Hematopoietic multipotent progenitor cell treated with erythropoietin and hydrocortisone succinate and interleukin-3 and kit ligand, for 4 days (in vitro differentiated cells): ENCODE measurements at regions not wholly inside any gene's neighbourhood (a gene's known extent, or its start where the extent isn't known, plus 50 kb on each side); places are given as distances from the start of the nearest gene placed in this dataset.
"Not testable (repeated sequence)": the region's sequence is repeated elsewhere in the genome, so short reads cannot be mapped to it uniquely, and the experiment has no call there.

Experiments used
- DNase-seq: peaks from one replicate; pipeline ENCODE4 v3.0.0-alpha.2; 2015

DNA sequence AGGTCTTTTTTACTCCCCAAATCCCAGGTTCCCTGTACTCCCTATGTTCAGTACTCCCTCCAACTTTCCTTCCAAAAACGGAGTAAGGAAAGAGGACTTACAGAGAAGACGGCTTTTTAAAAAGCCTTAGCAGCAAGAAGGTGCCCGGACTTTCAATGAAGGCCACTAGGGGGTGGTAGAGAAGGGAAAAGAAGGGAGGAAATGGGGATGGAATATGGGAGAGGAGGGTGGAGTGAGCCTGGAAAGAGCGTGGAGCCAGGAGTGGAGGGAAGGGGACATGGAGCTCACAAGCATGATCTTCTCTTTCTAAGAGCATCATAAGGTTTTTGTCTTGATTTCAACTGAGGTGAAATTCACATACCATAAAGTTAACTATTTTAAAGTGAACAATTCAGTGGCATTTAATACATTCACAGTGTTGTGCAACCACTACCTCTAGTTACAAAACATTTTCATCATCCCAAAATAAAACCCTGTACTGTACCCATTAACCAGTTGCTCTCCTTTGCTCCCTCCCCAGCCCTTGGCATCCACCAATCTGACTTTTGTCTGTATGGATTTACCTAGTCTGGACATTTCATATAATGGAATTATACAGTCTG is 129.9 kb downstream of the ZNF281 start:
- DNase-seq = peak; percentile 40

DNA sequence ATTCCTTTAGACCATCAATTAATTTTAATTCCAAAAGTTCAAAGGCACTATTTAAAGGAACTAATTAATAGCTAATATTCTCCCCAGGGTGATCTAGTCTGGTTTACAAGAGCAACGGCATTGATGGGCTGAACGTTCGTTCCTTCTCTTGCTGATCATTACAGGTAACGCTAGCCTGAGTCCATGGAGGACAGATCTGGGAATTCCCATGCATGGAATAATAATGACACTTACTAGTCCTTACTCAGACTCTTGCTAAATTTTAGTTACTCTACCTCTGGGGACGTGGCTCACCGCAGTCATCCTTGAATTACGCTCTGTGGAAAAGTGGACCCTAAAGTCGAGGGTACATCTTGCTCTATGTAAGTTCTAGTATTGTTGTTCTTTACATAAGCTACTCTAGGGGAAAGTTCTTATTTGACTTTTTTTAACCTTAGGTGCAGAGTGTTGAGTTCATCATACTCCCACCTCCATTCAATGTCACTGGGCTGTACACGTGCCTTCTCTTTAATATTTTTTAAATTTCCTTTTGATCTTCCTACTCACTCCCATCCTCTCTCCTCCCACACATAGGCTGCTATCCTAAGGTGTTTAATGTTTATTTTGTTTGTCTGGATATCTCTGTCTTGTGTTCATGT is 133.9 kb downstream of the ZNF281 start:
- no peak for DNase-seq

DNA sequence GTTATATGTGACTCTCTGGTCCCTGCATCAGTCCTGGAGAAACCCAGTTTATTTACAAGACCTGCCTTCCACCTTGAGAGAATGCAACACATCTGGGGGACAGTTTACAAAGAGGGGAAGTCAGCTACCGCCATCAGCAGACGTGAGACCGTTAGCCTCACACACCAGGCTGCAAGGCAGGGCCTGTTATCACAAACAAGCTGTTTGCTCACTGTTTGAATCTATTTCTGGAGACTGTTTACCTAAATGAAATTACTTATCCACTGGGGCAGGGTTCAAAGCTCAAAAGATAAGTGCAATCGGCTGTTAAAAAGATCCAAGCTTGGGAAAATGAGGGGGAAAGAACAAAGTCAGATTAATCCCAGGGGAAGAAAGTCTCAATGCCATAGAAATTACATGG is 134.4 kb downstream of the ZNF281 start:
- DNase-seq = peak; percentile 60

DNA sequence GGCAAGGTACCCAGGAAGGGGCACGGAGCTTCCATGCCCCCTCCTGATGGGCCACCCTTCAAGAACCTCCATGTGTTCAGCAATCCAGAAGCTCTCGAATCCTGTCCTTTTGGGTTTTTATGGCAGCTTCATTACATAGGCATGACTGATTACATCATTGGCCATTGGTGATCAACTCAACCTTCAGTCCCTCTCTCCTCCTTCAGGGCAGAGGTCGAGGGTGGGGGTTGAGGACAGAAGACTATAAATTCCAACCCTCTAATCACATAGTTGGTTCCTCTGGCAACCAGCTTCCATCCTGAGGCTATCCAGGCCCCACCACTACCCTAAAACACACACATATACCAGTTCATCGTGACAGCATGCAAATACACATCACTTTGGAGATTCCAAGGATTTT is 135.7 kb downstream of the ZNF281 start:
- no peak for DNase-seq

DNA sequence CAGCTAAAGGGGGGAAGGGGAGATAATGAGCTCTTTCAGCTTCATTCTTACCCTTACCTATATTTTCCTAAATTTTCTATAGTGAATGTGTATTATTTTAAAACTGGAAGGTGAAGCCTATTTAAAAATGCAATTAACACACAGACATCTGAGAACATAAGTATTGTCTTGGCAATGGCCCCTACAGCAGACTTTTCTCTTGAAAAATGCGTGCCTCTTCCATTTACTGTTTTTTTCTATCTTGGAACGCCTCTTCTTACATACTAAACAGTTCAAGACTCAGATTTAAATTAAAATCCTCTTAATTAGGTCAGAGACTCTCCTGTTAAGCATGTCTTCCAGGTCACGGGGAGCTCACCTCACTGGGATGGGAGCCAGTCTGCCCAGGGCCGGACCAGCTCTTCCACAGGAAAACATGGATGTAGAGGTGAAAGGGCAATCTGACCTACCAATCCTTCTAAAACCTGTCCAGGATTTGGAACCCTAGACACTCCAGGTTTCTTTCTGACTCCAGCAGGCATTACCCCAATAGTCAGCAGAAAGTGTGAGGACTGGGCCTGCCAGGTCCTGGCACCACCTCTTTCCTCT is 137.3 kb downstream of the ZNF281 start:
- no peak for DNase-seq

DNA sequence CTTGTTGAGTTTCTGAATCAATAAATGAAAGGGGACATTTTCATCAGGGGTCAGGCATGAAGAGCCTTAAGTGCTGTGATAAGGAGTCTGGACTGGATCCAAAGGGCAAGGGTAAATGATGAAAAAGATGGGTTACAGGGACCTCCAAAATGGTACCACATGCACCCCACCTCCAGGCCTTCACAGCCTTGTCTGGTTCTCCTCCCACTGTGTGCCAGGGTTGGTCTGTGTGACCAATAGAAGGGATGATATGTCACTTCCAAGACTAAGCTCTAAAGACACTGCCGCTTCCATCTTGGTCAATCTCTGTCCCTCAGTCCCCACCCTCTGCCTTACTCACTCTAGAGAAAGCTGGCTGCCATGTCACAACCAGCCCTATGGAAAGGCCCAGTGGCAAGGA is 140.6 kb downstream of the ZNF281 start:
- DNase-seq = no peak

DNA sequence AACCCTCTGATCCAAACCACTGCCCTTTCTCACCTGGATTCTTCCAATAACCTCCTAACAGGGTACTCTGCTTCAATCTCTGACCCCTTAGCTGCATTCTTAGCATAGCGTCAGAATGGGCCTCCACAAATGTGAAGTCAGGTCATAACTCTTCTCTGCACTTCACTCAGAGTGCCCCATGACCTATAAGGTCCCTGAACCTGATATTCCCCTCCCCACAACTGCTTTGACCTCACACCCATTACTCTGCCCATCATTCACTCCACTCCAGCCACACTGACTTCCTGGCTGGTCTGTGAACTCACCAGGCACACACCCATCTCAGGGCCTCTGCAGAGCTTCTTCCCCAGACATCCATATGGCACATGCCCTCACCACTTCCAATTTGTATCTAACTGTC is 141.9 kb downstream of the ZNF281 start:
- no peak for DNase-seq

DNA sequence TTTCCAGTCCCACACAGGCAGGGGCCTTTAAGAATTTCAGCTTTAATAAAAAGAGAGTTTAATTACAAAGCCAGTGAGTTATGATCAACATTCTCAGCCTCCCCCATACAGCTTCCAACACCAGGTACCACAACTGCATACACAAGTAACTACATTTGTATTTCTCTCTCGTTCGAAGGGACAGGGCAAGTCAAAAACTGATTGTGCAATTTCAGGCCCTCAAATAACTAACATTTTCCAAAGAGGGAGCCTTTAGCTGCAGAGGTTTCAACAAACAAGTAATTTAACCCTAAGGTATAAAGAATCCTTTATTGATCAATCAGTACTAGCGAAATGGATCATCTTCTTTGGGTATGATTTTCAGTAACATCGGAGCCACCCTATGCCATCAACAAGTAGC is 142.4 kb downstream of the ZNF281 start:
- DNase-seq = no peak

DNA sequence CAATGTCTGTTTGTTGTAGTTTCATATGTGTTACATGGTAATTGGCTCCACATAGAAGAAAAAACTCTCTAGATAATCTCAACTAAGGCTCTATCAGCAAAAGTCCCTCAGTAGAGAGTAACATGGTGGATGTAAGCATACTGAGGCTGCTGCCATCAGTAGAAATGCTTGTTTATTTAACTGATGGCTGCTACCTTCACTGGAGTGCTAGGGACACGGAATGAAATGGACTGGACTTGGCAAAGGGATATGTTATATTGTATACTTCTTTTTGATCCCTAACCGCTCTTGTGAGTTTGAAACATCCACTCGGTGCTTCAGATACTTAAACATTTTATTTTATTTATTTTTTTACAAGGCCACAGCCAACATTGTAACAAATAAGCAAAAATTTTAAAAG is 143.0 kb downstream of the ZNF281 start:
- no peak for DNase-seq

DNA sequence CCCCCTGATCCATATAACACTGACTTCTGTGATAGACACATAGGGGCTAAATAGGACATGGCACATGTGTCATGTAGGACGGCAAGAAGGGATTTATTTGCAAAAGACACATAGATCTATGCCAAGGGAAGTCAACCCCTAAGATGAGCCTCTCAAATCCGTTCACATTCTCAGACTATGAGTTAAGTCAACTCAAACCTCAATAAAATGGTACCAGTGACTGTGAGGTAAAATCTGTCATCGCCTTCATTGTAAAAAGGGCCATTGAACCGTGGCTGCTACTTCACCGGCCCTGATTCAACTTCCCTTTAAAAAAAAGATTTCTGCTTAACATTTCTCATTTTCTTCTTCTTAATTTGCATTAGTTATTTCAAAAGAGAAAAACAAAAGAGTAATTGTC is 144.0 kb downstream of the ZNF281 start:
- DNase-seq = no peak

DNA sequence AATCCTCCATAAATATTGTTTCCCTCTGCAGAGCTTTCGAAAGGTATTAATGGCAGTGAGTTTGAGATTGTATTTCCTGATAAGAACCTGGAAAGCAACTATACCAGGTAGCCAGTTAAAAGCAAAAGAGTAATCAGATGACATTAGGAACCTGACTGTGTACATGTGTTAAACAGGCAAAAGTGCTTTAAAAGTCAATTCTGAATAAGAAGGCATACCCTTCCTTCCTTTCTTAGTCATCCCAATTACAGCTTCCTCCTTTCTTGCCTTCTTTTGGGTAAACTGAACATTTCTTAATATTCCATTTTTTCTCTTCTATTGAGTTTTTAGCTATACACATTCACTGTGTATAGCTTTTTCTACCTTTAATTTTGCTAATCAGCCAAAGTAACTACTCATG is 144.7 kb downstream of the ZNF281 start:
- no peak for DNase-seq

DNA sequence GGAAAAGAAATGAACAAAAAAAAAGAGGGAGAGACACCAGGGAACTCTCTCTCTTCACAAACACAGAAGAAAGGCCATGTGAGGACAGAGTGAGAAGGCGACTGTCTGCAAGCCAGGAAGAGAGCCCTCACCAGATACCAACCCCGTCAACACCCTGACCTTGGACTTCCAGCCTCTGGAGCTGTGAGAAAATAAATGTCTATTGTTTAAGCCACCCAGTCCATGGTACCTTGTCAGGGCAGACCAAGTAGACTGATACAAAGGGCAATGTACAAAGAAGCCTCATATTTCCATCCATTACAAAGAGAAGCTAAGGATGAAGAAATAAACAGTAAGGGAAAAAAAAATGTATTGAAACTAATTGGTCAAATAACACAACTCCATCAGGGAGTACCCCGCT is 146.6 kb downstream of the ZNF281 start:
- DNase-seq = no peak

DNA sequence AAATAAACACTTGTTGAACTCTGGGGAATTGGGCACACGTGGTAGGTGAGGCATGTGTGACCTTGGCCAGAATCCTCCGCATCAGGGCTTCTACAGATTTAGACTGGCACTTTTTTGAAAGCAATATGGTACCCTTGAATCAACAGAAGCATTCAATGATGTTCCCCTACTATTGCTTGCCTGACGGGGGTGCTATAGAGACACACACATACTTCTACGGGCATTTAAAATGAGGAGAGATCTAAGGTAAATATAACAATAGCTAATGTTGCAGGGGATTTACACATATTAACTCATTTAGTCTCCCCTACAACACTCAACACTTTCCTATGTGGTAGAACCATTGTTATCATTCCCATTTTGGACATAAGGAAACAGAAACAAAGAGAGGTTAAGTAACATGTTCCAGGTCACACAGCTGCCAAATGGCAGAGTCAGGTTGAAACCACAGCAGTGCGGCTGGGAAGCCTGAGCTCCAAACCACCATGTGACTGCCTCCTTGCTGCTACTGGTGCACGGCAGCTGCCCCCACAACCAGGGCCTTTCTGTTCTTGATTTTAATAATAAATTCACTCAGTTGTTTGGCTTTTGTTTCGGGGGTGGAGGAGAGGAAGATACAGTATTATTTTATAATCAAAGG is 147.4 kb downstream of the ZNF281 start:
- no peak for DNase-seq

DNA sequence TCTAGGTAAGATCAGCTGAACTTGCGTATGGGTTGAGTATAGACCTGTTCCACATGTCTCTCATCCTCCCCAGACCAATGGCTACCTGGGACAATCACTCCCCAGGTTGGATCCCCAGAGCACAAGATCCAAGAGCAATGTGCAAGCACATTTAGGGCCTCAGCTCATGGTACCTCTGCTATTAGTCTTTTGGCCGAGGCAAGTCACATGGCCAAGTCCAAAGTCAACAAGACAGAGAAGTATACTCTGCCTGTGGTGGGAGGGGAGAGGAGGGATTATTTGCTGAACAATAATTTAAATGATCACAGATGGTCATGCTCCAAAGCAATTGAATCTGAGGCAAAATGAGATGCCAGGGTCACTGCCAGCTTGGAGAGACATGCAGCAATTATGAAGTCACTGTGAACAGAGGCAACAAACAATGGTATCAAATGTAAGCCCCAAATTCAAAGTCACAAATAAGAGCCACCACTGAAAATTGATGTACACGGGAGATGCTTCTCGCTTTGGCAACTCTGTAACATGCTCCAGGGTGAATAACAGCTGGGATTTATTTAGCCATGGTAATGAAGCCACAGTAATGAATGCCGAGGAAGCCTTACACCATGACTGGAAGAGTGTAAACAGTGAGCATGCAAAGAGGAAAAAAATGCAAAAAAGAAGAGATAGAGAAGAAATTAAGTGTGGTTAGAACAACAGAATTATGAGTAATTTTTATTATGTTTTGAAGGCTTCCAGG is 149.1 kb downstream of the ZNF281 start:
- no peak for DNase-seq

DNA sequence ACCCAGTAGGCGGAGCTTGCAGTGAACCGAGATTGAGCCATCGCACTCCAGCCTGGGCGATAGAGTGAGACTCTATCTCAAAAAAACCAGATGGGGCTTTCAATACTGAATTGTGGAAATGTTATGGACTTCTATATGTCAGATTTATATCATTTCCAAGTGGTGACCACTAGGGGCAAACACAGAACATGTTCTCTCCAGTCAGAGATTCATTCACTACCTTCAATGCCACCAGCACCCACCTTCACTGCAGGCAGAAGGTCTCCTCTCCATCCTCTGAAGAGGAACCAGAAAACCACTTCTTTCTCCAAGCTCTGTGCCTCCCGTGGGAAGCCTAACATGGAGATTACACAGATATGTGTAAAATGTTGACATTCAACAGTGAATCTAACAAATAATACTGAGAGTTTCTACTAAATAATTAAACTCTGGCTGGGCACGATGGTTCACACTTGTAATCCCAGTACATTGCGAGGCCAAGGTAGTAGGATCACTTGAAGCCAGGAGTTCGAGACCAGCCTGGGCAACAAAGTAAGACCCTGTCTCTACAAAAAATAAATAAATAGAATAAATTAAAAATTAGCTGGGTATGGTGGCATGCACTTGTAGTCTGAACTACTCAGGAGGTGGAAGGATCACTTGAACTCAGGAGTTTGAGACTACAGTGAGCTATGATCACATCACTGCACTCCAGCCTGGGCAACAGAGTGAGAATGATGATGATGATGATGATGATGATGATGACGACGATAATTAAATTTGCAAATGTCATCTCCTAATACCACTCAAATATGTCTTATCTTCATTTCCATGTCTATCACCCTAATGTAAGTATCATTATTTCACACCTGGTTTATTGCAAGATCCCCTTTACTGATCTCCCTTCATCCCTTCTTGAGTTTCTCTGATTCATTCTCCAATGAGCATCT is 151.1 kb downstream of the ZNF281 start:
- DNase-seq = peak; percentile 69

DNA sequence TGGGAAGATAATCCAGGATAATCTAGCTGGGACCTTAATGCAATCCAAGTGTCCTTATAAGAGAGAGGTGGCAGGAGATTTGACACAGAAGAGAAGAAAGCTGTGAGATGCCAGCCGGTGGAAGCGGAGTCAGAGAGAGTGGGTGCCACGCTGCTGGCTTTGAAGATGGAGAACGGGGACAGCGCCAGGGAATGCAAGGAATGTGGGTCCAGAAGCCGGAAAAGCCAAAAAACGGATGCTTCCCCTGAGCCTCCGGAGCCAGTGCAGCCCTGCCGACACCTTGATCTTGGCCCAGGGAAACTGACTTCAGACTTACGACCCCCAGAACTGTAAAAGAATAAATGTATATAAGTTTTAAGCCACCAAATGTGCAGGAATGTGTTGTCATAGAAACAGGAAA is 152.6 kb downstream of the ZNF281 start:
- DNase-seq = no peak

DNA sequence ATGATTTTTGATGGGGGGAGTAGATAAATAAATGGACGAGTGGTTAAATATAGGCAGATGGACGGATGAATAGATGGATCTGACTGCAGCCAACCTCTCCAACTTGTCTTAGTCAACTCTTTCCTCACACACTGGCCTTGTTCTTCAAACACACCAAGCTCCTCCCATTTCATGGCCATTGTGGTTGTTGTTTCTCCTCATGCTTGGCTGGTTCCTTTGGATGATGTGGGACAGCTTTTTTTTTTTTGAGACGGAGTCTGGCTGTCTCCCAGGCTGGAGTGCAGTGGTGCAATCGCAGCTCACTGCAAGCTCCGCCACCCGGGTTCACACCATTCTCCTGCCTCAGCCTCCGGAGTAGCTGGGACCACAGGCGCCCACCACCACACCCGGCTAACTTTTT is 155.2 kb downstream of the ZNF281 start:
- DNase-seq = not testable (repeated sequence)

DNA sequence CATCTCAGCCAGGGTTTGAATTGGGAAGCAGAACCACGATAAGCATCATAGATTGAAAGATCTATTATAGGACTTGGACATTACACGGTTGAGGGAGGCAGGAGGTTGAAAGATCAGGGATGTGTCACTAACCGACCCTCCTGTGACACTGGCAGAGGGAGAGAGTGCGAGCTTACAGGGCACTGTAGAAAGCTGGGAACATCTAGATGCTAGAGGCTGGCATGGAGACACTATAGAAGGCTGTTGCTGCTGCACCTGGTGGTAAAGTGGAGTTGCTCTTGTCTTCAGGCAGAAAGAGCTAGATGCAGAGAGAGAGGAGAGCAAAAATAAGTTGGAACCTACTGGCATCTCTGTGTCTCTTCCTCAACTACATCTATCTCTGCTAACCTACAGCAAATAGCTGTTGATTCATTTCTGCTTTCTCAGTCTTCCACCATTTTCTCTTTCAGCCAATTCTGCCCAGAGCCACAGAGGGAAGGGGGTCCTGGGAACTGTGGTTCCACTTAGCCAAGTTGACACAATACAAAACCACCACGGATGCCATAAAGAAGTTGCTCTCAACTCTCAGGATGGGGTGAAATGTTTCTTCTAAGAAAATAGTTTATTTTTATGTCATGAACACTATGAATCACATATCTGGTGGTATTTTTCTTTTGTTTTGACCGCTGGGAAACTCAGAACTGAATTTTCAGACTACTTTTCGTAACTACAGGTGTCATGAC is 155.9 kb downstream of the ZNF281 start:
- DNase-seq = no peak

DNA sequence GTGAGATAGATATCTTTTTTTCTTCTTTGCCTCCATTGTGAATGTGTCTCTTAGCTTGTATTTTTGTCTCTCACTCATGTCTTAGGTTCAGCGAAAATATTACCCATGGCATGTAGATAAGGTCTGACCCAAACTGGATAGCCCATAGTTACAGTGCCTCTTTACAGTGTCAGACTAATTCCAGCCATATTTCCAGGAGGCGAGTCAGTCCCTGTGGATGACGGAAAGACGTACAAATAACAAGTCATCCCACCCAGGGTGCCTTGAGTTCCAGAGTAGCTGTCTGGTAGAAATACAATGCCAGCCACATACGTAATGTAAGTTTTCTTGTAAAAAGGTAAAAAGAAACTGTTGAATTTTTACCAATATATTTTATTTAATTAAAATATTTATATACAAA is 157.3 kb downstream of the ZNF281 start:
- no peak for DNase-seq

DNA sequence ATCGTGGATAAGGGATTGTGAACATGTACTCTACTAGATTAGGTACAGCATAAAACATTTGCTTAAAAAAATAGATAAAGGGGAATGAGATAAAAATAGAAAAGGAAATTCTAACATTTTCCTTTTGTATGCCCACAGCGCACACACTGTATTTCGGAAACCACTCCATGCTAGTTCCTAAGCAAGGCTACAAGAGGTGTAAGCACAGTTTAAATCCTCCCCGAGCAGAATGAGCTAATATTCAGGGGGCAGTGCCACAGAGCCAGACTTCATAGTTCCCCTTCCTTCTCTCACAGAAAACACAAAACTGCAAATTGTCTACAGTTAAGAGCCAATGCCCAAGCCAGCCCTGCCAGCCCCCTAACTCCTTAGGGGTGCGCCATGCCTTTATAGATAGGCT is 159.4 kb downstream of the ZNF281 start:
- peak; percentile 34 for DNase-seq

DNA sequence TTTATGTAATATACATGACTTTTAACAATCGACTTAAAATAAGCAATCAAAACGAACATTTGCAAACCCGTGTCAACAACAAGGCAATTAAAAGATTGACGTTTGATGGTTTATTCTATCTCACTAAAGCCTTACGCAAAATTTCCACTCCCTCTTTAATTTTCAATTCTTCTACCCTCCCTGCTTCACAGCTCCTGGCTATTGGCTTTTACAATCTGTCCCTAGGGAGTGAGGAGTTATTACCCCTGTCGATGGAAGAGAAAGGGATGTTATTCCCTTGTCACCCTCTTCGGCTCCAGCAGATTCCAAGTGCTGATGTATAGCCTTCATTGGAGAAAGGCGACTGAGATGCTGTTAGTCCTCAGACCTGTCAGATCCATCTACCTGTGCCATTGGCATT is 161.3 kb downstream of the ZNF281 start:
- DNase-seq = no peak

DNA sequence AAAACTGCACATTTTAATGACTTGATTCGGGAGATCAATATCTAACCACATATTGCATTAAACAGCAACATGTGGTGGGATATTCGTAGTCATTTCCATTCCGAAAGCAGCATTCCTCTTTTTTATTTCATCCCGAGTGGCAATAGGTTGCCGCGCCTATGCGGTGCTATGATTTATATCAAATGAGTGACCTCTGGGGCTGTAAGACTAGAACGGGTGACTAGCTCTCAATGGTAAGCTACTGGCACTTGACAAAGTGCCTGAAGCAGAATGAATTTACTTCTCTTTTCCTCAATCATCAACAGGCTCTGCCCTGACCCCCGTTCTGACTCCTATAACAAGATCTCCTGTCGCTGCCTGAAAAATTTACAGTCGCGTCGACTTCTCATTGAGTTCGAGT is 162.3 kb downstream of the ZNF281 start:
- DNase-seq = peak; percentile 27
